Ishikawa (cell line): ENCODE measurements at regions not wholly inside any gene's neighbourhood (a gene's known extent, or its start where the extent isn't known, plus 50 kb on each side); places are given as distances from the start of the nearest gene placed in this dataset.

Source experiments
- EGR1 ChIP-seq: IDR thresholded peaks from 2 replicates; pipeline ENCODE4 v1.6.1; 2012
- EP300 ChIP-seq: IDR thresholded peaks from 2 replicates; pipeline ENCODE4 v1.6.1; 2012; ENCODE audit warnings: borderline replicate concordance
- TEAD4 ChIP-seq: IDR thresholded peaks from 2 replicates; pipeline ENCODE4 v1.6.1; 2012
- TF ChIP-seq, protein P1 (sequence below): IDR thresholded peaks from 2 replicates; pipeline ENCODE4 v1.6.1; 2012; ENCODE audit warnings: low read depth, mild to moderate bottlenecking

DNA sequence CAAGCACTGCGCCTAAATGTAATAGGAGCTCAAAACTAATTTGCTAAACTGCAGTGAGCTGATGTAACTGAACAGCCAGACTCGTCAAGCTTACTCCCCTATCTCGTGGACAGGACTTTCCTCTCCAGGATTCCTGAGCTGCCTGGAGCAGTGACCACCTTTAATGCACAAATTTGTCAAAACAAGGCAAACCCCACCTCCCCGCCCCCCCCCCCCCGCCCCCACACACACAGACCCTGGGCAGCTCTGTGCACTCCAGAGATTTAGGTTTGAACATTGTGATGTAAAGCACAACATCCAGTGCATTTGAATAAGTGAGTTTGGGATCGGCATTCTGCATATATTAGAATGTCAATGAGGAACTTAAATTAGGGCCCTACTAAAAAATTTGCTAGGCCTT lies 77.7 kb upstream of the DHX15 start:
- no peak for TF ChIP-seq TEAD4
- TF ChIP-seq EP300, result no peak
- TF ChIP-seq EGR1, result no peak
- TF ChIP-seq, protein P1, sequence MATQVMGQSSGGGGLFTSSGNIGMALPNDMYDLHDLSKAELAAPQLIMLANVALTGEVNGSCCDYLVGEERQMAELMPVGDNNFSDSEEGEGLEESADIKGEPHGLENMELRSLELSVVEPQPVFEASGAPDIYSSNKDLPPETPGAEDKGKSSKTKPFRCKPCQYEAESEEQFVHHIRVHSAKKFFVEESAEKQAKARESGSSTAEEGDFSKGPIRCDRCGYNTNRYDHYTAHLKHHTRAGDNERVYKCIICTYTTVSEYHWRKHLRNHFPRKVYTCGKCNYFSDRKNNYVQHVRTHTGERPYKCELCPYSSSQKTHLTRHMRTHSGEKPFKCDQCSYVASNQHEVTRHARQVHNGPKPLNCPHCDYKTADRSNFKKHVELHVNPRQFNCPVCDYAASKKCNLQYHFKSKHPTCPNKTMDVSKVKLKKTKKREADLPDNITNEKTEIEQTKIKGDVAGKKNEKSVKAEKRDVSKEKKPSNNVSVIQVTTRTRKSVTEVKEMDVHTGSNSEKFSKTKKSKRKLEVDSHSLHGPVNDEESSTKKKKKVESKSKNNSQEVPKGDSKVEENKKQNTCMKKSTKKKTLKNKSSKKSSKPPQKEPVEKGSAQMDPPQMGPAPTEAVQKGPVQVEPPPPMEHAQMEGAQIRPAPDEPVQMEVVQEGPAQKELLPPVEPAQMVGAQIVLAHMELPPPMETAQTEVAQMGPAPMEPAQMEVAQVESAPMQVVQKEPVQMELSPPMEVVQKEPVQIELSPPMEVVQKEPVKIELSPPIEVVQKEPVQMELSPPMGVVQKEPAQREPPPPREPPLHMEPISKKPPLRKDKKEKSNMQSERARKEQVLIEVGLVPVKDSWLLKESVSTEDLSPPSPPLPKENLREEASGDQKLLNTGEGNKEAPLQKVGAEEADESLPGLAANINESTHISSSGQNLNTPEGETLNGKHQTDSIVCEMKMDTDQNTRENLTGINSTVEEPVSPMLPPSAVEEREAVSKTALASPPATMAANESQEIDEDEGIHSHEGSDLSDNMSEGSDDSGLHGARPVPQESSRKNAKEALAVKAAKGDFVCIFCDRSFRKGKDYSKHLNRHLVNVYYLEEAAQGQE, result no peak
